GM18498 (cell line): ENCODE measurements at regions not wholly inside any gene's neighbourhood (a gene's known extent, or its start where the extent isn't known, plus 50 kb on each side); places are given as distances from the start of the nearest gene placed in this dataset.
"Not testable (repeated sequence)": the region's sequence is repeated elsewhere in the genome, so short reads cannot be mapped to it uniquely, and the experiment has no call there.

Experiments used
- ATAC-seq: cut with Tn5 transposase; IDR thresholded peaks from one replicate; pipeline ENCODE4 v1.9.1; 2021; ENCODE audit warnings: mild to moderate bottlenecking, moderate library complexity; ENCODE audit not compliant: unreplicated experiment

DNA sequence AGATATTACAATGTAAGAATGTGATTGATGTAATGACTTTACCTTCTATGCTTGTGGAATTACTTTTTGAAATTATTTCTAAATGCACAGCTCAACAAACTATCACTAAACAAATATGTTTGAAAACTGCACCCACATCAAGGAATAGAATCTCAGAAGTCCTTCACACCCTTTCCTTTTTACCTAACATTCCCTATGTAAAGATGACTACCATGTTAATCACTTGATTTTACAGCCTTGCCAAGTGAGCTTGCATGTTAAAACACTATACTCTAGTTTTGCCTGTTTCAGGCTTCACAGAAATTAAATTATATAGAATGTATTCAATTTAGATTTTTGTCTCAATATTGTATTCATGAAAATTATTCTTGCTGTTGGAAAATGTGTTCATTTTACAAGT, 1169.4 kb upstream of the CELF2 start:
- ATAC-seq: no peak

DNA sequence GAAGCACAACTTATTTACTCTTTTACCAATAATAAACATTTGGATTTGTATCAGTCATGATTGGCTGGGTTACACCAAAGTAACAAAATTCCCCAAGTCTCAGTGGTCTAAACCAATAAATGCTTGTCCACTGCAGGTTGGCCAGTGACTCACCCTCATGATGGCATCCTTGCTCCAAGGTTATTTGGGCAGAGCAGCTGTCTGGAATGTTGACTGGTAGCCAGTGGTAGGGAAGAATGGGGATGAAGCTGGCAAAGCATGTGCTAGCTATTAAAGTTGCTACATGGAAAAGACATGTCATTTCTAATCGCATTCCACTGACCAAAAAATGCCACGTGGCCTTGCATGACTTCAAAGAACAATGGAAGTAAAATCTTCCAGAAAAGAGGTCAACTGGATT, 1168.7 kb upstream of the CELF2 start:
- no peak for ATAC-seq

DNA sequence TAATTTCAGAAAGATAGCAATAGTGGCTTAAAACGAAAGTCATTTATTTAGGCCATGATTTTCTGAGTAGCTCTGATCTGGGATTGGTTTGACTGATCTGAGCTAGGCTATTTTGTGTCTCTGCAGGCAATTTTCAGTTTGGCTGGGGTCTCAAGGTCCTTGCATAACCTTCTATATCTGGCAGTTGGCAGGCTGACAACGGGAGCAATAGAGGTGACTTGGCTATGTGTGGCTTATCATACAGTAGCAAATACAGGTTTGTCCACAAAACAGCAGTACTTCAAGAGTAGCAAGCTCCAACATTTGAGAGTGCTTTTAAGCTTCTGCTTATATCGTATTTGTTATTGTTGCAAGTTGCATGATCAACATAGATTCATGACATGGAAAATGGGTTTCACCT, 1167.3 kb upstream of the CELF2 start:
- ATAC-seq: no peak

DNA sequence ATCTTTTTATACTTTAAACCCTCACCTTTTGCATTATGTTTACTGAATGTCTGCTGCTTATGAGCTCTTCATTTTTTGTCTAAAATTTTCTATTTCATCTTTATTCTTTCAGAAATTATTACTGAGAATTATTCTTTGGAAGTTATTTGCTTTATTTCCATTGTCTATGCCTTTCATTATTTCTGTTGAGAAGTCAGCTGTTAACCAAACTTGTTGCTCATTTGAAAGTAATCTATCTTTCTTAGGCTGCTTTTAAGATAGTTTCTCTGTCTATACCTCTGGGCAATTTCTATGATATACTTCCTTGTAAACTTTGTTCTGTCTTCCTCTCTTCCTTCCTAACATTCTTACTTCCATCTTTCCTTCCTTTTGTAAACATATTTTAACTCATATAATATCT, 1165.9 kb upstream of the CELF2 start:
- no peak for ATAC-seq

DNA sequence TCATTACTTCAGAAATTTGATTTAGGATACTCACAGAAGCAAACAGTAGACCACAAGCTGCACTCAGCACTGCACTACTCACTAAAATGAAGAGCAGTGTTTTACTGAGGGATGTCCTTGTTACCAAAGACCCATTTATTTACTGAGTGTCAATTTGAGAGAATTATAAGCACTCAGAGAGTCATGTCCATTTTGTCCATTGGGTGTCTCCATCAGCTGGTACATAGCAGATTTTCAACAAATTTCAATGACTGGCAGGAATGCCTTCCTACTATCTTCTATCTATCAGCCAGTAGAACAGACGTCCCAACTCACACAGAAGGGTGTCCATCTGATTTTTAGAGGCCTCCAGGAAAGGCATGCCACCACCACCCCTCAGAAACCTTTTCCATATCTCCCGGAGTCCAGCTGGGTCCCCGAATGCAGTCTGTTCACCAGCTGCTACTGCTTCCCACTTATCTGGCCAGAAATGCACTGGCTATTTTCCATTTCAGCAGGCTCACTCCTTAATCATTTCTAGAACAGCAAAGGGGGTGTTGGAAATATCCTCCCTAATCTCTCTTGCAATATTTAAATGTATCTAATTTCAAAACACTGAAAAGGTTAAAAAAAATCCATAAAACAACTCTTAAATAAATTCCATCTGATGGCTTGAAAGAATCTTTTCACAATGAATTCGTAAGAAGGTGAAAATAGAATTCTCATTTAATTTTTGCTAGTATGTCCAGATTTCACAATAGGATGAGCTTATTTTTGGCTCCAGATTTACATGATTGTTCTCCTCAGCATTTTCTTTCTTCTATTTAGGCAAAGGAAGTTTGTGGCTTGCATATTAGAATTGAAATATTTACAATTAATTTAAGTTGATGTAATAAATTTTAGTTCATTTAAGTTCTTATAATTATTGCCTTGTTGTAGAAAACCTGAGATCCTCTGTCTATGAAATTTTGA, 1164.0 kb upstream of the CELF2 start:
- ATAC-seq: no peak

DNA sequence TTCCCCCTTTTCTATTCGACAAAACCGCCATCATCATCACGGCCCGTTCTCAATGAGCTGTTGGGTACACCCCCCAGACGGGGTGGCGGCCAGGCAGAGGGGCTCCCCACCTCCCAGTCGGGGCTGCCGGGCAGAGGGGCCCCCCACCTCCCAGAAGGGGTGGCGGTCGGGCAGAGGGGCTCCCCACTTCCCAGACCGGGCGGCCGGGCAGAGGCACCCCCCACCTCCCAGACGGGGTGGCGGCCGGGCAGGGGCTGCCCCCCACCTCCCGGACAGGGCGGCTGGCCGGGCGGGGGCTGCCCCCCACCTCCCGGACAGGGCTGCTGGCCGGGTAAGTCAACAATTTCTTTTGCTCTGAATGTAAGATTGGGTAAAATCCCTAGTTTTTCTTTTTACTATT, 1162.2 kb upstream of the CELF2 start:
- not testable (repeated sequence) for ATAC-seq

DNA sequence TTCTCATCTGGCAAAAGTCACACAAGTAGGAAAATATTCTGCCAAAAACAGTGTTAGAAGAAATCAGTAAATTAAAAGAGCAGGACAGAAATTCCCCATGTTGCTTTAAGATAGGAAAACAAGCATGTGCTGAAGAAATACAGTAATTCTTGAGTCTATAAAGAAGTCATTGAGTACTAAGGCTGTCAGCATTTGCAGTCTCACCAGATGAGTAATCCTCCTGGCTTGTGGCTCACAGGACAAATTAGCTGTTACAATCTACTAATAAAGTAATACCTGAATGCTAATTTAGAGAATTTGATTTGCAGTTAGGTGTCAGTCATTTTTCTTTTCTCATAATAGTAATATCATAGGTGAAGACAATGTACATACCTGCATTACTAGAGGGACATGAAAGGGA, 1158.9 kb upstream of the CELF2 start:
- ATAC-seq: no peak

DNA sequence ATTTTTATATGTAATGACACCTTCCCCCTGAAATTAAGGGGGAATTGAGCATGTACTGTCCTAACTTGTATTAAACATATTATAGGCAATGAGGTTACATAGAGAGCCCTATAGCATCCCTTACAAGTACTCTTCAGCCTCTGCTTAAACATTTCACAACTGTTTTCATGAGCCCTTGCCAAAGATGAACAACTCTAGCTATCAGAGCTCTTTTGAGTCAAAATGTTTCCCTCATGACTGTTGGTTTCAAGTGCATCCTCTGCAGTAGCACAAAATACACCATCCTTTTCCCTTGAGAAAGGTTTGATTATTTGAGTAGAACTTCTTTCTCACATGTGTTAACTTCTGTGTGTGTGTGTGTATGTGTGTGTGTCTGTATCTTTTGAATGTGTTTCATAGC, 1157.6 kb upstream of the CELF2 start:
- no peak for ATAC-seq

DNA sequence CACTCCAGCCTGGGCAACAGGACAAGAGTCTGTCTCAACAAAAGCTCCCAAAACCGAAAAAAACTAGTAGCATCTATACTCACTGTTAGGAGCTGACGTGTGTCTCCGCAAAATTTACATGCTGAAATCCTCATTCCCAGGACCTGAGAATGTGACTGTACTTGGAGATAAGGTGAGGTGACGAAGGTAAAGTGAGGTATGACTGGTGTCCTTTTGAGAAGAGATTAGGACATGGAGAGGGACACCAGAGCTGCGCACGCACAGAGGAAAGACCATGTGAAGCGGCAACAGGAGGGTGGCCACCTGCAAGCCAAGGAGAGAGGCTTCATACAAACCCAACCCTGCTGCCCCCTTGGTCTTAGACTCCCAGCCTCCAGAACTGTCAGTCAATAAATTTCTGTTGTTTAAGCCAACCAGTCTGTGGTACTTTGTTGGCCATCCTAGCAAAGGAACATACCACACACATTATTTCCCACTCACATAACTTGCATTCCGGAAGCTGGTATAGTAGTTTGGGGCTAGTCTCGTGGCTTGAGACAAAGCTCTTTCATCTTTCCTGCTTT, 1154.0 kb upstream of the CELF2 start:
- ATAC-seq: no peak

DNA sequence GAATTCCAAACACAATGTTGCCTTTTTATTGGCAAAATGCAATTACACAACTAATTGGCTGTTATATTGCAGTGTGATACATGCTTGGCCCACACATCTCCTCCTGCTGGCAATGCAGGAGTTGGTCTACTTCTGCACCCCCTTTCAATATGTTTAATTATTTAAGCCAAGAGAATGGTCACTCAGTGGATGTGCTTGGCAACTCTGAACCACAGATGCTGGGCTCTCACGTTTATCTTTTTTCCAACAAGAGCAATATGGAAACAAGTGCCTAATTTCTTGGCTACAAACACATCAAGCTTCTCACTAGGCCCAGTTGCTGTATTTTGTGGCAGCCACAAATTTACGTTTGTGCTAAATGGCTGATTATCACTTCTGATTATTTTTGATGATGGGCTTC, 1149.2 kb upstream of the CELF2 start:
- no peak for ATAC-seq

DNA sequence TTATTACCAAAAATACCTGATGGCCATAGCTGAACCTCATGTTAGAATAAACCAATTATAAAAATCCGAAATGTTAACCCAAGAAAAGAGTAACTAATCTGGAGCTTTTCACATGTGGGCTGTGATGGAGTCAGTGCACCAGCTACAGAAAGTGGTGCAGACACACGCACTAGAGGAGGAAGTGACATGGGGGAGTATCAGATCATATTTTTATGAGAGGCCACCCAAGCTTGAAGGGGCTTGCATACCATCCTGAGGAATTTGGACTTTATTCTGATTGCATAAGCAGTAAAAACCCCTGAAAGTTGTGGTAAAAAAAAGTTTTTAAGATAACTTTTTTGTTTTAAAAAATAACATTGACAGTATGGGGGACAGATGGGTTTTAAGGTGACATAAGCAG, 1148.5 kb upstream of the CELF2 start:
- ATAC-seq: no peak

DNA sequence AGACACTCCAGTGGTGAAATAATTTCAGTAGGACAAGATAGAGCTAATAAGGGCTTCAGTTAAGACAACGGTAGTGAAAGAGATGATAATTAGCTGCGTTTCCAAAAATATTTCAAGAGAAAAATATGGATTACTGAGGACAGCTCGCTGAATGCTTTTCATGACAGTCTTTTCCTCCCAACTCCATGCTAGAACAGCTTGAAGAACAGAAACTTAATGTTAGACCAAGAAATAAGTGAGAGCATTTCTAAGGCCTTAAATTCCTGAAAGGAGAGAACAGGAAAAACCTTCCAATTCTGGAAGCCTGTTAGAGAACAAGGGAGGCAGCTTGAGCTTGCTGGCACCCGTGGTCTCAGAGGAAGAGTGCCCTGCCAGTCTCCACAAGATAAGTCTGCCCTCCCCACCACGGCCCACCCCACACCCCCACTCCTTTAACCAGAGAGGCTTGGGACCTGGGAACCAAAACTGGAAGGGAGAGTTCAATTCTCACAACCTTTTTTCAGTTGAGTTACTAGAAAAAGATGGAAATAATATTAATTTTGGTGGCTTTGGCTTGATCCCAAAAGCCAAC, 1148.0 kb upstream of the CELF2 start:
- no peak for ATAC-seq

DNA sequence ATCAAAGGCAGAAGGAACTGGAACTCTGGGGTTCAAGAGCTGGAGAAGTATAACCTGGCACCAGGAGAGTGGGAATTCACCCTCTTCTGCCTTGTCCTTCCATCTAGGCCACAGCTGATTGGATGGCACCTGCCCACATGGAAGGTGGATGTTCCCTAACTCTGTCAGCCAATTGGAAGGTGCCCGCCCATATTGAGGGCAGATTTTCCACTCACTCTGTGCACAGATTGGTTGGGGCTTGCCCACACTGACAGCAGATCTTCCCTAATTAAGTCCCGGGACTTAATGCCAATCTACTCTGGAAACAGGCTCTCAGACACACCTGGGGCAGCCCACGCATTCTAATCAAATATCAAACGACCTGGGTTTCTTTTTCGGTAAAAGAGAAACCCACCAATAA, 1142.3 kb upstream of the CELF2 start:
- ATAC-seq: no peak

DNA sequence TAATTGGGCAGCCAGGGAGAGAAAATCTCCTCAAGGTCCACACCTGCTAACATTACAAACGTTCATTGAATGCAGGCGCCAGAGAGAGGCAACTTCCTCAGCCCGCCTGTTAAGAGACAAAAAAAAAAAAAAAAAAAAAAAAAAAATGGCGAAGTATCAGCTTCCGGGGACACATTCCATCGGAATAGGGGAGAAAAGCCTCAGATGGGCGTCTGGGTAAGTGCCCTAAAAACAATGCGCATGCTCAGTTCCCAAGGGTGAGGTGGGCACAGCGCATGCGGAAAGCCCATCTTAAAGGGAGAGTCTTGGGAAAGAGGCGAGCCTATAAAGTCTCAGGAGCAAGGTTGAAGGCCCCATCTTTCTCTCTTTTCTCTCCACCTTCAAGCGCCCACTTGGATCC, 1139.7 kb upstream of the CELF2 start:
- ATAC-seq: no peak

DNA sequence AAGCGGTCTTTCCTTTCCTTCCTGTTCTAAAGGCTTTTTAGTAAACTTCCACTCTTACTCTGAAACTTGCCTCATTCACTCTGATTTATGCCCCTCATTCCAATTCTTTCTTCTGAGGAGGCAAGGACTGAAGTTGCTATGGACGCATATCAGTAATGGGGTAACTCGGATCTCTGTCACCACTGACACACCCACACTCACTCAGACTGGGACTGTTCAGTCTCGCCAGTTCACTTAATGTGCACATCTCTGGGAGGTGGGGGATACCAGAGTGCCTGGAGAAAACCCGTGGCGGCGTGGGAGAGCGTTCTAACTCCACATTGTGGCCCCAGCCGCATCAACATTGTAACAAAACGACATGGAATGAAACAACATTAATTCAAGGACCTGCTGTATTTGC, 1139.3 kb upstream of the CELF2 start:
- no peak for ATAC-seq

DNA sequence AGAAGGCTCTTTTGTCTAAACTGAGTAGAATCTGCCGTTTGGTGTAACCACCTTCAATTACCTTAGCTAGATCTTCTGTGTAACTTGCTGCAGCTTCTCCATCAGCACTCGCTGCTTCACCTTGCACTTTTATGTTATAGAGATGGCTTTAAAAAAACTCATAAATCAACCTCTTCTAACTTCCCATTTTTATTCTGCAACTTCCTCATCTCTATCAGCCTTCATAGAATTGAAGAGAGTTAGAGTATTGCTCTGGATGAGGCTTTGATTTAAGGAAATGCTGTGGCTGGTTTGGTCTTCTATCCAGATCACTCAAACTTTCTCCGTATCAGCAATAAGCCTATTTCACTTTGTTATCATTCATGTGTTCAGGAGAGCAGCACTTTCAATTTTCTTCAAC, 1131.9 kb upstream of the CELF2 start:
- ATAC-seq: no peak

DNA sequence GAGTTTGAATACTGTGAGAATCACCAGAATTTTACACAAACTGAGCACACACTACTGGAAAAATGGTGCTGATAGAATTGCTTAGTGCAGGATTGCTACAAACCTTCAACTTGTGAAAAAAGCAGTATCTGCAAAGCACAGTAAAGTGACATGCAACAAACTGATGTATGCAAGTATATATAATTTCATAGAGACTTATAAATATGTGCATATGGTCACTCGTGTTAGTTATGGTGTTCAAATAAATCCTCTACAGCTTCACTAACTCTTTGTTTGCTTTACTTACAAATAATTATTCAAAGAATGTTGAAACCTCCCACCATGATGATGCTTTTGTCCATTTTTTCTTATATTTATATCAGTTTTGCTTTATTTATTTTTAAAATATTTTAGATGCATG, 1130.9 kb upstream of the CELF2 start:
- no peak for ATAC-seq

DNA sequence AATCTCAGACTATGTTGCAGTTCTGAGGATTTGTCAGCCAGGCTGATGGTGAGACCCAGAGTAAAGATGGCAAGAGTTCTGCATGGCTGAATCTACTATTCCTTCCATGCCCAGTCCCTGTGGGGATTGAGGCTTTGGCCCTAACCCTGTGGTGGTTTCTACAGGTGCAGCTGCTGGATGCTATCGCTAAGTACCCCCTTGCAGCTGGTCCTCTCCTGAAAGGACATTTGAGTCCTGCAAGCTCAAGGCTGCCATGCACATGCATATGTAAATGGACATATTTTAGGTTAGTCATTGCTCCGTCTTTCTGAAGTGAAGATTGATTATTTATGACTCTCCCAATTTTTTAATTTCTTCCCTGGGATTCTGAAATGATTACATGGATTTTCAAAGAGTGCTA, 1122.2 kb upstream of the CELF2 start:
- ATAC-seq: no peak

DNA sequence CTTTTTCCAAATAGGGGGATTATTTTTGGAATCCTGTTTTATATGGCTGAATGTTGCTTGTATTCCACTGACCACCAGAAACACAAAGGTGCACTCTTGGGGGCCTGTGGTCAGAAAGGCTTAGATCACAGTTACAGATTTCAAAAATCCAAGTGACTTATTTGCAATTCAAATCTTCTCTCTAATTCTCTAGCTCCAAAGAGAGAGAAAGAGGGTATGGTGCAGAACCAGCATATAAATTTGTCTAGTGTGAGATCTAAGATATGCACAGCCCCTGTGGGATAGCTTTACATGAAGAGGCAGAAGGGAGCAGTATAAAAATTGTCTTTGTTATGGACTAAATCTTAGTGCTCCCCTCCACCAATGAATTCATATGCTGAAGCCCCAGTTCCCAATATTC, 1121.7 kb upstream of the CELF2 start:
- ATAC-seq: no peak

DNA sequence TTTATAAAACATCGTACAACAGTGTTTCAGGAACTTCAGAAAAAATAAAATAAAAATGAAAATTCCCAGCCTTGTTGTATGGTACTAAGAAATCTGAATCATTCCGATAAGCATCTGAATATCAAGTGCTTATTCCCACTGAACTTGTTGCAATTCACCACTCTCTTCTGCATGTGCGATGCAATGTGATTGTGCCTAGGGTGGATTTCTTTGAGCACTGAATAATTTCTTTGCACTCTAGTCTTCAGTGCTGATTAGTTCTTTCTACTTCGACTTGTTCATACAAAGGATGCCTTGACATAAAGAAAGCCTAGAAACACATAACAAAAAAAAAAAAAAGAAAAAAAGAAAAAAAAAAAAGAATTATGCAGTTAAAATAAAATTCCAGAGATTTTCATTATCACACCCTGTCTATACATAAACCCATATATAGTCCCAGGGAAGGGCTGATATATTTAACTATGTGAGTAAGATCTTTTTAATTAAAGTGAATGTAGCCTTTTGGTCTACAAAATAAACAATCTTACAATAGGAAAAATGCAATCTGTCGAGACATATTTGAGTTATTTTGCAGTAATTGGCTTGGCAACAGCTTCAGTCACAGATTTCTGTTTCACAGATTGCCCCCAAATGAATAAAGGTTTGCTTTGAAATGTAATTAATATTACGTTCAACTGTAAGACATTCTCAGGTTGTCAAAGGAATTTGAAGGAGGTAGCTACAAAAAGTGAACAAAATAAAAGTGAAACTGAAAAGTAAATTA, 1118.9 kb upstream of the CELF2 start:
- no peak for ATAC-seq

DNA sequence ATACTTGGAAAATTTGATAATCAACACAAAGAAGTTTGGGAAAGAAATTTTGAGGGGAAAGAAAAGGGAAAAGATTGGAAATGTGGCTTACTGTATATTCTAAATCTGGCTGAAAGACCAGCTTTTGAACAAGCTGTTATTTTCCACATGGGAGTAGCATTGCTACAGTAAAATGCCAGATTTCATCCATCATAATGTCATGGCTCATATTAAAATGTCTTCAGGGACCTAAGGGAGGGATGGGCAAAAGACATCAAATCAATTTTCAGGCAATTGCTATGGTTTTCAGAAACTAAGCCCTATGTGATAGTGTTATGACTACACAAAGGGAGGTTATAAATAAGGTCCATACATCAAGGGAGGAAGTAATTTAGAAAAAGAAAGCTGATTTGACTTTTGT, 1116.9 kb upstream of the CELF2 start:
- ATAC-seq: no peak

DNA sequence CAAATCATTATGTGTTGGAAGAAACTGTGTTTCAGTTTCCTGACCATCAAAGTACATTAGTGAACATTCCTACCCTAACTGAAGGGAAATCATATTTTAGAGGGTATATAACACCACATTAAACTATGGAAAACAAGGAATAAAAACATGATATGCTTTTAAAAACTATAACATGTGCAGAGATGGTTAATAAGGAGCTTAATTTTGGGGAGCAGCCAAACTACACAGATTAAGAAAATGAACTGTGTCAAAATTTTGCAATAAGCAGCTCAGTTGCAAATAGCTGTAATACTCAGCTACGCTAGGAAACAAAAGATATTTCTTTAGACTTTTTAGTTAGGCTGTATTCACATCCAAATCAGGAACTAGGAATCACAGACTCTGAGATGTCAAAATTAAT, 1115.7 kb upstream of the CELF2 start:
- no peak for ATAC-seq
